Skeletal muscle satellite cell (primary cell): ENCODE measurements at regions not wholly inside any gene's neighbourhood (a gene's known extent, or its start where the extent isn't known, plus 50 kb on each side); places are given as distances from the start of the nearest gene placed in this dataset.
A peak's percentile ranks its signal among the peaks of the same experiment; 100 is the strongest.

Source experiments
- H3K27me3 ChIP-seq: 2 replicates; pipeline ENCODE4 v1.7.0; 2013; ENCODE audit warnings: low read length; ENCODE audit not compliant: control insufficient read depth, insufficient read depth
- H3K36me3 ChIP-seq: 2 replicates; pipeline ENCODE4 v1.7.0; 2013; ENCODE audit warnings: mild to moderate bottlenecking, control low read depth, low read length; ENCODE audit not compliant: insufficient read depth
- H3K4me1 ChIP-seq: 2 replicates; pipeline ENCODE4 v1.7.0; 2013; ENCODE audit warnings: low read length; ENCODE audit not compliant: control insufficient read depth, insufficient read depth
- H3K4me2 ChIP-seq: 2 replicates; pipeline ENCODE4 v1.7.0; 2013; ENCODE audit warnings: mild to moderate bottlenecking, low read length
- H3K4me3 ChIP-seq: 2 replicates; pipeline ENCODE4 v1.7.0; 2013; ENCODE audit warnings: low read length
- H3K9ac ChIP-seq: 2 replicates; pipeline ENCODE4 v1.7.0; 2013; ENCODE audit warnings: mild to moderate bottlenecking, low read depth, low read length, moderate library complexity
- H3K9me3 ChIP-seq: replicated peaks from 2 replicates; pipeline ENCODE4 v1.7.0; 2013; ENCODE audit warnings: mild to moderate bottlenecking, control low read depth, low read length

GRCh38 chr7:17009007-17009719 is 127.4 kb upstream of the AGR3 start:
- H3K9me3 ChIP-seq, result no peaks in the 10 kb centered on the region
- H3K4me3 ChIP-seq, result no peak overlapping the region
- no peaks in the 10 kb centered on the region for H3K27me3 ChIP-seq
- H3K9ac ChIP-seq, result no peak overlapping the region
- H3K36me3 ChIP-seq, result no peaks in the 10 kb centered on the region
- no peak overlapping the region for H3K4me2 ChIP-seq
- H3K4me1 ChIP-seq, result peaks cover 9% of the 10 kb centered on the region

- H3K9me3 ChIP-seq, result no peaks in the 10 kb centered on the region
- peaks cover 9% of the 10 kb centered on the region for H3K4me1 ChIP-seq
- H3K36me3 ChIP-seq, result no peaks in the 10 kb centered on the region
- no peak overlapping the region for H3K9ac ChIP-seq
- no peaks in the 10 kb centered on the region for H3K27me3 ChIP-seq
- H3K4me3 ChIP-seq, result no peak overlapping the region
- H3K4me2 ChIP-seq, result no peak overlapping the region
These were observed 128.2 kb upstream of the AGR3 start for GRCh38 chr7:17009933-17010332.

GRCh38 chr7:17010637-17011300 is 129.0 kb upstream of the AGR3 start:
- no peak overlapping the region for H3K4me2 ChIP-seq
- peaks cover 17% of the 10 kb centered on the region for H3K4me1 ChIP-seq
- H3K27me3 ChIP-seq, result no peaks in the 10 kb centered on the region
- H3K36me3 ChIP-seq, result no peaks in the 10 kb centered on the region
- no peaks in the 10 kb centered on the region for H3K9me3 ChIP-seq
- H3K9ac ChIP-seq, result no peak overlapping the region
- H3K4me3 ChIP-seq, result no peak overlapping the region

- Histone ChIP-seq H3K4me1 (peaks cover 26% of the 10 kb centered on the region), H3K9ac (no peak overlapping the region), H3K27me3 (no peaks in the 10 kb centered on the region), H3K36me3 (no peaks in the 10 kb centered on the region), H3K9me3 (no peaks in the 10 kb centered on the region), H3K4me2 (no peak overlapping the region), H3K4me3 (no peak overlapping the region)
These were observed 131.4 kb upstream of the AGR3 start for GRCh38 chr7:17013204-17013603.

GRCh38 chr7:17014686-17015085 is 132.9 kb upstream of the AGR3 start:
- no peak overlapping the region for H3K4me3 ChIP-seq
- H3K4me1 ChIP-seq, result peaks cover 26% of the 10 kb centered on the region
- peak overlapping the region; percentile 75 for H3K9ac ChIP-seq
- no peaks in the 10 kb centered on the region for H3K27me3 ChIP-seq
- no peaks in the 10 kb centered on the region for H3K36me3 ChIP-seq
- no peaks in the 10 kb centered on the region for H3K9me3 ChIP-seq
- no peak overlapping the region for H3K4me2 ChIP-seq

- Histone ChIP-seq H3K4me1 (peaks cover 26% of the 10 kb centered on the region), H3K9ac (peak overlapping the region; percentile 75), H3K4me2 (peak overlapping the region; percentile 14), H3K36me3 (no peaks in the 10 kb centered on the region), H3K27me3 (no peaks in the 10 kb centered on the region), H3K4me3 (no peak overlapping the region), H3K9me3 (no peaks in the 10 kb centered on the region)
These were observed 133.8 kb upstream of the AGR3 start for GRCh38 chr7:17015598-17016031.

- Histone ChIP-seq H3K4me2 (peak overlapping the region; percentile 33), H3K9me3 (no peaks in the 10 kb centered on the region), H3K4me1 (peaks cover 26% of the 10 kb centered on the region), H3K36me3 (no peaks in the 10 kb centered on the region), H3K4me3 (no peak overlapping the region), H3K27me3 (no peaks in the 10 kb centered on the region), H3K9ac (no peak overlapping the region)
These were observed 134.7 kb upstream of the AGR3 start for GRCh38 chr7:17016402-17017010.

GRCh38 chr7:17019106-17019505 is 137.3 kb upstream of the AGR3 start:
- no peaks in the 10 kb centered on the region for H3K9me3 ChIP-seq

GRCh38 chr7:17020250-17020649 is 138.5 kb upstream of the AGR3 start:
- H3K4me2 ChIP-seq, result no peak overlapping the region
- no peaks in the 10 kb centered on the region for H3K27me3 ChIP-seq
- no peaks in the 10 kb centered on the region for H3K36me3 ChIP-seq
- H3K9me3 ChIP-seq, result no peaks in the 10 kb centered on the region
- no peak overlapping the region for H3K9ac ChIP-seq
- H3K4me1 ChIP-seq, result peaks cover 14% of the 10 kb centered on the region
- no peak overlapping the region for H3K4me3 ChIP-seq

More at GRCh38 chr7:17019106-17019505, 137.3 kb upstream of the AGR3 start:
- H3K9ac ChIP-seq, result no peak overlapping the region
- H3K27me3 ChIP-seq, result no peaks in the 10 kb centered on the region
- H3K4me3 ChIP-seq, result no peak overlapping the region
- no peak overlapping the region for H3K4me2 ChIP-seq
- H3K36me3 ChIP-seq, result no peaks in the 10 kb centered on the region
- peaks cover 17% of the 10 kb centered on the region for H3K4me1 ChIP-seq

GRCh38 chr7:17021205-17021604 is 139.4 kb upstream of the AGR3 start:
- Histone ChIP-seq H3K9ac (no peak overlapping the region), H3K4me1 (peaks cover 7% of the 10 kb centered on the region), H3K36me3 (no peaks in the 10 kb centered on the region), H3K27me3 (no peaks in the 10 kb centered on the region), H3K4me3 (no peak overlapping the region), H3K4me2 (no peak overlapping the region), H3K9me3 (no peaks in the 10 kb centered on the region)

- H3K36me3 ChIP-seq, result no peaks in the 10 kb centered on the region
- H3K4me1 ChIP-seq, result no peaks in the 10 kb centered on the region
- H3K9me3 ChIP-seq, result no peaks in the 10 kb centered on the region
- H3K9ac ChIP-seq, result no peak overlapping the region
- no peak overlapping the region for H3K4me3 ChIP-seq
- H3K4me2 ChIP-seq, result no peak overlapping the region
- no peaks in the 10 kb centered on the region for H3K27me3 ChIP-seq
These were observed 141.1 kb upstream of the AGR3 start for GRCh38 chr7:17022920-17023319.
